ENCODE measurements at regions not wholly inside any gene's neighbourhood (a gene's known extent, or its start where the extent isn't known, plus 50 kb on each side); places are given as distances from the start of the nearest gene placed in this dataset.

GRCh38 chr19:31709476-31709875 lies 360.2 kb upstream of the TSHZ3 start:
- no peak for DNase-seq (ENCODE audit: low read depth)

- DNase-seq (ENCODE audit: low read depth), result peak; percentile 58
These were observed 366.2 kb upstream of the TSHZ3 start for GRCh38 chr19:31715249-31715945.

- no peak for DNase-seq (ENCODE audit: low read depth)
These were observed 367.6 kb upstream of the TSHZ3 start for GRCh38 chr19:31716826-31717225.

GRCh38 chr19:31717269-31717923 lies 368.2 kb upstream of the TSHZ3 start:
- no peak for DNase-seq (ENCODE audit: low read depth)

GRCh38 chr19:31718032-31718431 lies 368.8 kb upstream of the TSHZ3 start:
- DNase-seq (ENCODE audit: low read depth), result peak; percentile 45

- DNase-seq (ENCODE audit: low read depth), result no peak
These were observed 369.7 kb upstream of the TSHZ3 start for GRCh38 chr19:31718898-31719297.

GRCh38 chr19:31723101-31723500 lies 373.9 kb upstream of the TSHZ3 start:
- no peak for DNase-seq (ENCODE audit: low read depth)

GRCh38 chr19:31725051-31725450 lies 375.8 kb upstream of the TSHZ3 start:
- no peak for DNase-seq (ENCODE audit: low read depth)

GRCh38 chr19:31727536-31727935 lies 378.3 kb upstream of the TSHZ3 start:
- DNase-seq (ENCODE audit: low read depth), result no peak

GRCh38 chr19:31730270-31730669 lies 381.0 kb upstream of the TSHZ3 start:
- DNase-seq (ENCODE audit: low read depth), result no peak

GRCh38 chr19:31733591-31733990 lies 384.4 kb upstream of the TSHZ3 start:
- no peak for DNase-seq (ENCODE audit: low read depth)

- DNase-seq (ENCODE audit: low read depth), result no peak
These were observed 393.0 kb upstream of the TSHZ3 start for GRCh38 chr19:31742249-31742648.

GRCh38 chr19:31745731-31746130 lies 396.5 kb upstream of the TSHZ3 start:
- DNase-seq (ENCODE audit: low read depth), result no peak

GRCh38 chr19:31749231-31749630 lies 400.0 kb upstream of the TSHZ3 start:
- no peak for DNase-seq (ENCODE audit: low read depth)

GRCh38 chr19:31759359-31759758 lies 410.1 kb upstream of the TSHZ3 start:
- no peak for DNase-seq (ENCODE audit: low read depth)

- no peak for DNase-seq (ENCODE audit: low read depth)
These were observed 412.2 kb upstream of the TSHZ3 start for GRCh38 chr19:31761281-31761913.

GRCh38 chr19:31770223-31770622 lies 421.0 kb upstream of the TSHZ3 start:
- DNase-seq (ENCODE audit: low read depth), result no peak

- DNase-seq (ENCODE audit: low read depth), result no peak
These were observed 423.7 kb upstream of the TSHZ3 start for GRCh38 chr19:31772915-31773314.

- DNase-seq (ENCODE audit: low read depth), result no peak
These were observed 432.3 kb upstream of the TSHZ3 start for GRCh38 chr19:31781542-31781941.

- DNase-seq (ENCODE audit: low read depth), result no peak
These were observed 434.4 kb upstream of the TSHZ3 start for GRCh38 chr19:31783592-31783991.

GRCh38 chr19:31784671-31785101 lies 435.4 kb upstream of the TSHZ3 start:
- no peak for DNase-seq (ENCODE audit: low read depth)

GRCh38 chr19:31801611-31802010 lies 452.4 kb upstream of the TSHZ3 start:
- no peak for DNase-seq (ENCODE audit: low read depth)

GRCh38 chr19:31803835-31804446 lies 454.7 kb upstream of the TSHZ3 start:
- DNase-seq (ENCODE audit: low read depth), result no peak

All from stromal cell of bone marrow (primary cell).